Uterus (tissue), 3 donors: ENCODE measurements at regions not wholly inside any gene's neighbourhood (a gene's known extent, or its start where the extent isn't known, plus 50 kb on each side); places are given as distances from the start of the nearest gene placed in this dataset.

Experiments
- DNase-seq, 2 donors: peaks; one replicate each; pipeline ENCODE4 v3.0.0-alpha.2; 2019 to 2020
- H3K27ac ChIP-seq, 2 donors: fragments of 200-600 bp; sonication (generic); 1 replicate in 1 of 2; 2 replicates in 1 of 2; pipeline ENCODE4 v1.5.1; 2016 to 2018
- H3K27me3 ChIP-seq, 2 donors: fragments of 200-600 bp; sonication (generic); one replicate each; pipeline ENCODE4 v1.5.1; 2018 to 2019; ENCODE audit warnings: control low read depth in 1 of 2
- H3K36me3 ChIP-seq, 2 donors: fragments of 200-600 bp; sonication (generic); one replicate each; pipeline ENCODE4 v1.5.1; 2019; ENCODE audit warnings: control low read depth in 1 of 2
- H3K4me1 ChIP-seq, 2 donors: fragments of 200-600 bp; sonication (generic); one replicate each; pipeline ENCODE4 v1.5.1; 2018 to 2019; ENCODE audit warnings: control low read depth in 1 of 2
- H3K4me3 ChIP-seq, 2 donors: fragments of 200-600 bp; sonication (generic); 1 replicate in 1 of 2; 2 replicates in 1 of 2; pipeline ENCODE4 v1.5.1; 2018 to 2019; ENCODE audit warnings: mild to moderate bottlenecking in 1 of 2
- H3K9me3 ChIP-seq, 2 donors: fragments of 200-600 bp; sonication (generic); one replicate each; pipeline ENCODE4 v1.5.1; 2019; ENCODE audit warnings: control low read depth in 1 of 2
- CTCF ChIP-seq, 4 experiments: fragments of 200-600 bp in 2 of 4; fragments of 450-650 bp in 2 of 4; sonication (generic) in 2 of 4; IDR thresholded peaks; one replicate each; pipeline ENCODE4 v1.5.1; 2016 to 2019; ENCODE audit warnings: antibody characterized with exemption in 4 of 4, mild to moderate bottlenecking in 2 of 4, moderate library complexity in 1 of 4
- POLR2A ChIP-seq, 2 donors: fragments of 450-650 bp; IDR thresholded peaks; one replicate each; pipeline ENCODE4 v1.6.1; 2016; ENCODE audit warnings: antibody characterized with exemption in 2 of 2, mild to moderate bottlenecking in 1 of 2, moderate library complexity in 1 of 2
- intact Hi-C: fragments of 100-400 bp; cut with DNase I; formaldehyde crosslinking; loops from one replicate; pipeline ENCODE4 v1.15.1; 2023; ENCODE audit warnings: low total_unique reads
- donor health status: DM: yes; HTN: yes; CAD: no.

DNA sequence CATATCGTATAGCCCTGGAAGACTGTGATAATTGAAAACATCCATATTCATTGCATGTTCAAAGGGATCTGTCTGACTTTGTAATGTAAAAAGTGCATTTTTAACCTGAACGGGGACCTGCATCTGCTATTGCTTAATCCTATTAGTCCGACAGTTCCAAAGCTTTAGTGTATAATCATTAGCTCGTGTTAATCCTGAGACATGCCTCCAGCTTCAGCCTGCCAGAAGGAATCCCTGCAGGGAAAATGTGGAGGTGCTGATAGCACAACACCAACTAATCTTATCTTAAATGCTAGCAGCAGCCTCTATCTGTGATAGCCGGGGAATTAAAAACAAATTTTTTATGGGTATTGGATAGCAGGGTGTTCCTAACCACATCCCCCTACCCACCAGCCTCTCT, 495.2 kb downstream of the TLE4 start:
- intact Hi-C loops, result no loop called here
- no peaks in the 10 kb centered on the region for H3K36me3 ChIP-seq
- no peaks in the 10 kb centered on the region for H3K4me1 ChIP-seq
- no peak overlapping the region for H3K27ac ChIP-seq
- H3K4me3 ChIP-seq, result no peak overlapping the region
- no peaks in the 10 kb centered on the region for H3K9me3 ChIP-seq
- TF ChIP-seq POLR2A (IDR thresholded peaks at IDR 0.05) (no peak), CTCF (IDR thresholded peaks at IDR 0.05) (no peak)
- no peak for DNase-seq
- no peaks in the 10 kb centered on the region for H3K27me3 ChIP-seq

- no peaks in the 10 kb centered on the region for H3K4me1 ChIP-seq
- no peaks in the 10 kb centered on the region for H3K27me3 ChIP-seq
- no peaks in the 10 kb centered on the region for H3K9me3 ChIP-seq
- no peaks in the 10 kb centered on the region for H3K36me3 ChIP-seq
- DNase-seq, result no peak
- intact Hi-C loops, result no loop called here
- no peak overlapping the region for H3K4me3 ChIP-seq
- no peak overlapping the region for H3K27ac ChIP-seq
- no peak for TF ChIP-seq CTCF (IDR thresholded peaks at IDR 0.05)
These were observed 490.8 kb downstream of the TLE4 start for GRCh38 chr9:80062567-80062966.

DNA sequence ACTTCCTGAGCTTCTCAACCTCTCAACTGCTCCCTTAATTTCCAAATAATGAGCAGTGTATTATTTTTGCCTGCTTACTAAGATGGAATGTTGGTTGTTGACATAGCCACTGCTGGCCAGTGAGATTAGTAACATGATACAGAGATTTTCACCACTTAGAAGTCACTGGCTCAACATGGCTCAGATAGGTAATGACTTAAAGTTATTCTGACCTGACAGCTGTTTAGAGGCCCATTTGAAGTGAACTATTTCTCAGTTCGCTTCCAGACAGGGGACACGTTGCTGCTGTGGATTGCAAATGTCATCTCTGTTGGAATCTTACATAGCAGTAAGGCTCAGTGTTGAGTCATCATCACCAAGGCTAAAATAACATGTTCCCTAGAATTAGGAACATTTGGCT, 490.2 kb downstream of the TLE4 start:
- no peaks in the 10 kb centered on the region for H3K36me3 ChIP-seq
- no peak overlapping the region for H3K27ac ChIP-seq
- H3K27me3 ChIP-seq, result no peaks in the 10 kb centered on the region
- no peak for DNase-seq
- no peak overlapping the region for H3K4me3 ChIP-seq
- H3K9me3 ChIP-seq, result no peaks in the 10 kb centered on the region
- intact Hi-C loops, result no loop called here
- TF ChIP-seq CTCF (IDR thresholded peaks at IDR 0.05), result no peak
- no peak for TF ChIP-seq POLR2A (IDR thresholded peaks at IDR 0.05)
- no peaks in the 10 kb centered on the region for H3K4me1 ChIP-seq

DNA sequence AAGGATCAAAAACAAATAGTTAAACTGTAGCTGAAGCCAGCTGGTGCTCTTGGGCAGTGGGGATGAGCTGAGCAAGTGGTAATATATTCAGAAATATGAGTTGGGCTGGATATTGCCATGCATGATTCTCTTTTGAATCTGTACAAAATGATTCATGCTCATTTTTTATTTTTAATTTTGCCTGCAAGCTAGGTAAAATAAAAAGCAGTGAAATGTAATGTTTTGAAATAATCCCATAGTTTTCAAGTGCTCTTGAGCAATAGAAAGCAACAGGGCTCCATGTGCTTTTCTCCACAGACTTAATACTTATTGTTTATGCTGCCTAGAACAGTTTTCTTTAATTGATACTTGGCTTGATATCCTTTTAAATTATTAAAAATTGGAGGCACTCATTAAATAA, 489.3 kb downstream of the TLE4 start:
- Histone ChIP-seq H3K27me3 (no peaks in the 10 kb centered on the region), H3K4me1 (no peaks in the 10 kb centered on the region), H3K4me3 (no peak overlapping the region), H3K9me3 (no peaks in the 10 kb centered on the region), H3K27ac (no peak overlapping the region), H3K36me3 (no peaks in the 10 kb centered on the region)
- TF ChIP-seq POLR2A (IDR thresholded peaks at IDR 0.05) (no peak), CTCF (IDR thresholded peaks at IDR 0.05) (no peak)
- intact Hi-C loops, result no loop called here
- DNase-seq, result no peak

GRCh38 chr9:80059979-80060378, 488.2 kb downstream of the TLE4 start:
- no peaks in the 10 kb centered on the region for H3K9me3 ChIP-seq
- TF ChIP-seq POLR2A (IDR thresholded peaks at IDR 0.05), result no peak
- no peak for TF ChIP-seq CTCF (IDR thresholded peaks at IDR 0.05)
- no peaks in the 10 kb centered on the region for H3K36me3 ChIP-seq
- no peak overlapping the region for H3K4me3 ChIP-seq
- no peak overlapping the region for H3K27ac ChIP-seq
- intact Hi-C loops, result no loop called here
- no peaks in the 10 kb centered on the region for H3K4me1 ChIP-seq
- no peaks in the 10 kb centered on the region for H3K27me3 ChIP-seq
- DNase-seq, result no peak
